Gastroesophageal sphincter (tissue), 4 donors: ENCODE measurements at regions not wholly inside any gene's neighbourhood (a gene's known extent, or its start where the extent isn't known, plus 50 kb on each side); places are given as distances from the start of the nearest gene placed in this dataset.

ENCODE experiments used
- ATAC-seq: fragments of 150-250 bp; one replicate; pipeline ENCODE4 v1.9.1; 2016; ENCODE audit warnings: mild to moderate bottlenecking, moderate library complexity
- H3K27ac ChIP-seq, 4 donors: fragments of 200-600 bp; sonication (generic) in 3 of 4; 1 replicate in 3 of 4; 2 replicates in 1 of 4; pipeline ENCODE4 v1.5.1; 2016 to 2019
- H3K27me3 ChIP-seq: fragments of 200-600 bp; sonication (generic); one replicate; pipeline ENCODE4 v1.5.1; 2019
- H3K36me3 ChIP-seq, 2 donors: fragments of 200-600 bp; sonication (generic); one replicate each; pipeline ENCODE4 v1.5.1; 2019; ENCODE audit warnings: control low read depth in 1 of 2
- H3K4me1 ChIP-seq, 3 donors: fragments of 200-600 bp; sonication (generic); 1 replicate in 2 of 3; 2 replicates in 1 of 3; pipeline ENCODE4 v1.5.1; 2016 to 2019; ENCODE audit warnings: control low read depth in 2 of 3
- H3K4me3 ChIP-seq, 2 donors: fragments of 200-600 bp; sonication (generic); one replicate each; pipeline ENCODE4 v1.5.1; 2019; ENCODE audit warnings: mild to moderate bottlenecking in 1 of 2, moderate library complexity in 1 of 2
- H3K9me3 ChIP-seq, 3 donors: fragments of 200-600 bp; sonication (generic); one replicate each; pipeline ENCODE4 v1.5.1; 2017 to 2019; ENCODE audit warnings: control low read depth in 2 of 3
- EP300 ChIP-seq: sonication (generic); formaldehyde crosslinking; IDR thresholded peaks from one replicate; pipeline ENCODE4 v1.6.1; 2017; ENCODE audit warnings: antibody characterized with exemption, mild to moderate bottlenecking
- POLR2A ChIP-seq, 2 donors: fragments of 450-650 bp; IDR thresholded peaks; one replicate each; pipeline ENCODE4 v1.6.1; 2017; ENCODE audit warnings: antibody characterized with exemption in 2 of 2, mild to moderate bottlenecking in 2 of 2, moderate library complexity in 1 of 2
- POLR2AphosphoS5 ChIP-seq: sonication (generic); formaldehyde crosslinking; IDR thresholded peaks from one replicate; pipeline ENCODE4 v1.6.1; 2017; ENCODE audit warnings: antibody characterized with exemption
- WGBS, 2 donors: methylation state at CpG; one replicate each; pipeline ENCODE4 v1.1.5; 2018; ENCODE audit warnings: low coverage in 1 of 2; 5-methylcytosine and 5-hydroxymethylcytosine counted together
- TF ChIP-seq, protein P1 (sequence below), 4 experiments: fragments of 200-600 bp in 2 of 4; fragments of 450-650 bp in 2 of 4; sonication (generic) in 1 of 4; IDR thresholded peaks; one replicate each; pipeline ENCODE4 v1.5.1; 2017 to 2019; ENCODE audit warnings: antibody characterized with exemption in 4 of 4, mild to moderate bottlenecking in 2 of 4, moderate library complexity in 2 of 4

DNA sequence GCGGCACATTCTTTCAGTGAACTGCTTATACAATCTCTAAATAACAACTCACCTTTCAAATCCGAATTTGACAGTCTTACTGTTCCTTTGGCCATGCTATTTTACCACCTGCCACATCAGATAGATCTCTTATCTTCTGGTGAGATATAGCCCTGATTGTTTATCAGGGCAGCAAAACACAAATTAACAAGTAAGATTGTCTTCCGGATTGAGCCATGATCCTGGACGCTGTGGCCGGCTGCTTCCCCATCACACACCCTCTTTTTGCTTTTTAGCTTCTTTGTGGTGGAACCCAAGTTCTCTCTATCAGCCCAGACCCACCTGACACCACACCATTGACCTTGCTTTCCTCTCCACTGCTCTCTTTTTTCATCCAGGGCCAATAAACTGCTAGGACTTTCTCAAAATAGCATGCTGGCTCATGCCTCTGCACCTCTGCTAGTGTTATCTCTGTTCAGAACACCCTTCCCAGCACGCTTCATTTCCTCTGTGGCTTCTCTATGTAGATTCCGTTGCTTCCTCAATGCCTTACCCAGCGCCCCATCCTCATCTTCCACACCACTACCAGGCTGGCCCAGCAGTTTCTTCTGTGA lies 111.8 kb upstream of the CNTNAP5 start:
- H3K36me3 ChIP-seq, result no peaks in the 10 kb centered on the region
- 63 to 64% methylated on average over 7 to 8 of the region's 8 CpGs for WGBS, 2 donors
- H3K27me3 ChIP-seq, result no peaks in the 10 kb centered on the region
- TF ChIP-seq POLR2A (IDR thresholded peaks at IDR 0.05), result no peak
- no peak for TF ChIP-seq EP300
- TF ChIP-seq POLR2AphosphoS5, result no peak
- TF ChIP-seq, protein P1, sequence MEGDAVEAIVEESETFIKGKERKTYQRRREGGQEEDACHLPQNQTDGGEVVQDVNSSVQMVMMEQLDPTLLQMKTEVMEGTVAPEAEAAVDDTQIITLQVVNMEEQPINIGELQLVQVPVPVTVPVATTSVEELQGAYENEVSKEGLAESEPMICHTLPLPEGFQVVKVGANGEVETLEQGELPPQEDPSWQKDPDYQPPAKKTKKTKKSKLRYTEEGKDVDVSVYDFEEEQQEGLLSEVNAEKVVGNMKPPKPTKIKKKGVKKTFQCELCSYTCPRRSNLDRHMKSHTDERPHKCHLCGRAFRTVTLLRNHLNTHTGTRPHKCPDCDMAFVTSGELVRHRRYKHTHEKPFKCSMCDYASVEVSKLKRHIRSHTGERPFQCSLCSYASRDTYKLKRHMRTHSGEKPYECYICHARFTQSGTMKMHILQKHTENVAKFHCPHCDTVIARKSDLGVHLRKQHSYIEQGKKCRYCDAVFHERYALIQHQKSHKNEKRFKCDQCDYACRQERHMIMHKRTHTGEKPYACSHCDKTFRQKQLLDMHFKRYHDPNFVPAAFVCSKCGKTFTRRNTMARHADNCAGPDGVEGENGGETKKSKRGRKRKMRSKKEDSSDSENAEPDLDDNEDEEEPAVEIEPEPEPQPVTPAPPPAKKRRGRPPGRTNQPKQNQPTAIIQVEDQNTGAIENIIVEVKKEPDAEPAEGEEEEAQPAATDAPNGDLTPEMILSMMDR (IDR thresholded peaks at IDR 0.05), result no peak
- no peaks in the 10 kb centered on the region for H3K9me3 ChIP-seq
- no peak overlapping the region for H3K27ac ChIP-seq
- H3K4me1 ChIP-seq, result no peaks in the 10 kb centered on the region
- no peak overlapping the region for H3K4me3 ChIP-seq
- no peak for ATAC-seq

GRCh38 chr2:123915380-123915779 lies 109.7 kb upstream of the CNTNAP5 start:
- Histone ChIP-seq H3K27me3 (no peaks in the 10 kb centered on the region), H3K4me1 (no peaks in the 10 kb centered on the region), H3K4me3 (no peak overlapping the region), H3K36me3 (no peaks in the 10 kb centered on the region), H3K27ac (no peak overlapping the region), H3K9me3 (no peaks in the 10 kb centered on the region)
- ATAC-seq, result no peak
- 74 to 85% methylated on average over 2 of the region's 2 CpGs for WGBS, 2 donors
- TF ChIP-seq, protein P1 (IDR thresholded peaks at IDR 0.05), result no peak
- TF ChIP-seq POLR2A (IDR thresholded peaks at IDR 0.05) (no peak), EP300 (no peak), POLR2AphosphoS5 (no peak)

DNA sequence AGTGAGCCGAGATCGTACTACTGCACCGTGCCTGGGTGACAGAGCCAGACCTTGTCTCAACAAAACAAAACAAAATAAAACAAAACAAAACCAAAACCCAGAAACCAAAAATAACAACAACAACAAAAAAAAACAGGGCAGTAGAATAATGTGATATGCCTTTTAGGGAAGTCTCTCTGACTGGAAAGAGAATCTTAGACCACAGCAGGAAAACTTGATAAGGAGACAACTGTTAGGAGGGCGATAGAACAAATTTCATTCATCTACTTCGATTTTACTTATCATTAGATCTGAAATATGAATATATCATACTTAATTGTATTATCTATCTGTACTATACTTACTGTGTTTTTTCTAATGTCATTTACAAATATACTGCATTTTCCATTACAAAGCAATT lies 109.0 kb upstream of the CNTNAP5 start:
- Histone ChIP-seq H3K36me3 (no peaks in the 10 kb centered on the region), H3K27ac (no peak overlapping the region), H3K27me3 (no peaks in the 10 kb centered on the region), H3K4me1 (no peaks in the 10 kb centered on the region), H3K4me3 (no peak overlapping the region), H3K9me3 (no peaks in the 10 kb centered on the region)
- no peak for ATAC-seq
- 83 to 88% methylated on average over 2 to 5 of the region's 5 CpGs for WGBS, 2 donors
- TF ChIP-seq, protein P1 (IDR thresholded peaks at IDR 0.05), result no peak
- TF ChIP-seq POLR2AphosphoS5, result no peak
- no peak for TF ChIP-seq EP300
- no peak for TF ChIP-seq POLR2A (IDR thresholded peaks at IDR 0.05)

DNA sequence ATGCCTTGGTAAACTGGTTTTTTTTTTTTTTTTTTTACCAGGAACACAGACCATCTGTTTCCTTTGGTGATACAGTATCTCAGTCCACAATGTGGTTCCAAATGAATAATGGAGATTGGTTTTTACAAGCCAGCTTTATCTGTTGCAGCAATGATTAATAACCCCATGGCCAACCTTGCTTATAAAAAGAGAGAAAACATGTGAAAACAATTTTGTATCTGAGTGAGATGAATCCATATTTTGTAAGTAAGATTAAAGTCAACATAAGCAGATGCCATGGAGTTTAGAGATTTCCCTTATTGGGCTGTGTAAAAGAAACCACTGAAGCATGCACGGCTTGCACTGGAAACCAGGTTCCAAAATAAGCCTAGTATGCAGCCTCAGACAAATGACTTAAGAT lies 108.6 kb upstream of the CNTNAP5 start:
- no peaks in the 10 kb centered on the region for H3K36me3 ChIP-seq
- 17 to 22% methylated on average over 1 of the region's 1 CpG for WGBS, 2 donors
- no peak for ATAC-seq
- no peak overlapping the region for H3K27ac ChIP-seq
- H3K27me3 ChIP-seq, result no peaks in the 10 kb centered on the region
- H3K9me3 ChIP-seq, result no peaks in the 10 kb centered on the region
- H3K4me3 ChIP-seq, result no peak overlapping the region
- TF ChIP-seq EP300, result no peak
- no peak for TF ChIP-seq POLR2A (IDR thresholded peaks at IDR 0.05)
- TF ChIP-seq, protein P1 (IDR thresholded peaks at IDR 0.05), result no peak
- TF ChIP-seq POLR2AphosphoS5, result no peak
- no peaks in the 10 kb centered on the region for H3K4me1 ChIP-seq

GRCh38 chr2:123917241-123917640 lies 107.8 kb upstream of the CNTNAP5 start:
- H3K27me3 ChIP-seq, result no peaks in the 10 kb centered on the region
- H3K36me3 ChIP-seq, result no peaks in the 10 kb centered on the region
- no peak overlapping the region for H3K27ac ChIP-seq
- no peak overlapping the region for H3K4me3 ChIP-seq
- ATAC-seq, result no peak
- TF ChIP-seq POLR2AphosphoS5, result no peak
- TF ChIP-seq, protein P1 (IDR thresholded peaks at IDR 0.05), result no peak
- H3K4me1 ChIP-seq, result no peaks in the 10 kb centered on the region
- 63 to 73% methylated on average over 2 of the region's 2 CpGs for WGBS, 2 donors
- H3K9me3 ChIP-seq, result no peaks in the 10 kb centered on the region
